NB4 (cell line): ENCODE measurements at regions not wholly inside any gene's neighbourhood (a gene's known extent, or its start where the extent isn't known, plus 50 kb on each side); places are given as distances from the start of the nearest gene placed in this dataset.

ENCODE experiments used
- CTCF ChIP-seq: IDR thresholded peaks from one replicate; pipeline ENCODE4 v1.5.1; 2012; ENCODE audit warnings: low read depth, low read length
- POLR2A ChIP-seq: IDR thresholded peaks from 2 replicates; pipeline ENCODE4 v1.6.1; 2011; ENCODE audit warnings: mild to moderate bottlenecking; ENCODE audit not compliant: insufficient read length; ENCODE audit errors: extremely low read depth

GRCh38 chr3:191922570-191922969, 461.6 kb downstream of the PYDC2 start:
- TF ChIP-seq CTCF (no peak), POLR2A (no peak)
